GM18498 (cell line): ENCODE measurements at regions not wholly inside any gene's neighbourhood (a gene's known extent, or its start where the extent isn't known, plus 50 kb on each side); places are given as distances from the start of the nearest gene placed in this dataset.
"Not testable (repeated sequence)": the region's sequence is repeated elsewhere in the genome, so short reads cannot be mapped to it uniquely, and the experiment has no call there.

Source experiments
- ATAC-seq: cut with Tn5 transposase; IDR thresholded peaks from one replicate; pipeline ENCODE4 v1.9.1; 2021; ENCODE audit warnings: mild to moderate bottlenecking, moderate library complexity; ENCODE audit not compliant: unreplicated experiment

DNA sequence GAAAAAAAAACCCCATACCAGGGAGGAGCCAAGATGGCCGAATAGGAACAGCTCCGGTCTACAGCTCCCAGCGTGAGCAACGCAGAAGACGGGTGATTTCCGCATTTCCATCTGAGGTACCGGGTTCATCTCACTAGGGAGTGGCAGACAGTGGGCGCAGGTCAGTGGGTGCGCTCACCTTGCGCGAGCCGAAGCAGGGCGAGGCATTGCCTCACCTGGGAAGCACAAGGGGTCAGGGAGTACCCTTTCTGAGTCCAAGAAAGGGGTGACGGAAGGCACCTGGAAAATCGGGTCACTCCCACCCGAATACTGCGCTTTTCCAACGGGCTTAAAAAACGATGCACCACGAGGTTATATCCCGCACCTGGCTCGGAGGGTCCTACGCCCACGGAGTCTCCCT, 1328.6 kb downstream of the GRIK2 start:
- ATAC-seq = not testable (repeated sequence)

DNA sequence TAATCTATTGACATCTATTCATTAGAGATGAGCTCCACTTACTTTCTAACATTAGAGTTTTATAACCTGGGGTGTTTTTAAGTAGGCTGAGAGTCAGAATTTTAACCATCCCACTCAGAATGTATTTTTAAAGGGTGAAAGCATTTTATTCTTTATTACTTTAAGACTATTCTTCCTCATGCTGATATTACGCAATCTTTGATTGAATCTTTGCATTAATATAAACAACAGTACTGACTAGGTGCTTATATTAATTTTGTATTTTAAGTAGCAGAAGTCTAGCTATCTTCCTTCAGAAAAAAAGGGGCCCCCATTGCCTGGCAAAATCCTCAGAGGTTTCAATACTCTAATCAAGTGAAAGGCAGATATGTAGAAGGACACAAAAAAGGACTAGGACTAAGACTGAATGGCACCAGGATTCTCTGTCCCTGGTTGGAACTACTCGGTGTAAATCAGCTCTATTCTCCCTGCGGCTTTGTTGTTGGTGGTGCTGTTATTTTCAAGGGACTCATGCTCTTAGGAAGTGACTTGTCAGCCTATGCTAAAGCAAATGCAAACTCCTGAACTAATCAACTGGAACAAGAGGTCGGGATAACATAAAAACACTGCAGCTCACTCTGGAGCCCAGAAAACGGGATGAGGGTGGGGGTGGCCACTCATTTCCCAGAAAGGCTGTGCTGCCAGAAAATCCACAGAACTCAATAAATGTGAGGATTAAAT, 1324.4 kb downstream of the GRIK2 start:
- no peak for ATAC-seq

DNA sequence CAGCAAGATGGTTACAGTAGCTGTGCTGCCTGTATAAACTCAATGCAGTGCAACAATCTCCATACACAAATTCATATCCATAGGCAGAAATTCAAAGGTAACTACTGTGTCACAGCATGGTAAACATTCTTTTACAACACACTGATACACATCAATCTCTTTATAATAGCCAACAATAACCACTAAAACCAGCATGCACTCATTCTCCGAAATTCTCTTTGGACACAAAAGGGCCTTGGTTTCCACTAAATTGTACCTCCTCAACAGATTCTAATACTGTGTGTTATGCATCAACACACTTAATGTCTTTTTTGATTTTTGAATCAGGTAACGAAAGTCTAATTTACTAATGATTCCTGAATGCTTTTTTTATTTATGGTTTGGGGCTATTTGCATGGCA, 1323.7 kb downstream of the GRIK2 start:
- ATAC-seq = no peak

DNA sequence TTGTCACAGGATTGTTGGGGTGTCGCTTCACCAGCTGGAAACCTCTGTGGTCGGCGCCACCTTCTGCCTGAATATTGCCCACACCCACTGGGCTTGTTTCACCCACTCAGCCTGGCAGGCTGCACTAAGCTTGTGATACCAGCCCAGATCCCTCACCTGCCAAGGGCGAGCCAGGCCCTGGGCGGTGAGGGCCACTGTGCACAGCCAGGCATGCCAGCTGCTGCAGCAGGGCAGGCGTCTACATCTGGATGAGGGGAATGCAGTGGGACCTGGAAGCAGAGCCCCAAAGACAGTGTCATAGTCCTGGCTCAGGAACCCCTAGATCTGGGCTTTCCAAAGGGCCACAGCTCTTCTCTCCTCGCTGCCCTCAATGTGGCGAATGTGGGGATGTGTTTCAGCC, 1307.5 kb downstream of the GRIK2 start:
- ATAC-seq = no peak

DNA sequence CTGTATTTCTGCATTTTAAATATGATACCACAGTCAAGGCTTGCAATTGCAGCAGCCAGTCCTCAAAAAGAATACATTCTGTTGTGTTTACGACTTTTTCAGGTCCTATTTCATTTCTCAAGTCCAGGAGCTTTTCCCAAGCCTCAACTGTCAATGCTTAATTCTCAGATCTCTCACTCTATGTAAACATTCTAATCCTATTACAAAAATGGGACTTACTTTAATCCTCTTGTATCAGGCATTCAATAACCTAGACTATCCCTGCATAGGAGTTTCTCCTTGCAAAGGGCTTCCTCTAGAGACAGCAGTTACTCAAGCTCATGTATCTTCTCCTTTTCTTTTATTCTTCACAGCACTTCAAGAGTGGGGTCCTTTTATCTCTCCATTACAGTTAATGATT, 1293.0 kb downstream of the GRIK2 start:
- ATAC-seq = no peak

DNA sequence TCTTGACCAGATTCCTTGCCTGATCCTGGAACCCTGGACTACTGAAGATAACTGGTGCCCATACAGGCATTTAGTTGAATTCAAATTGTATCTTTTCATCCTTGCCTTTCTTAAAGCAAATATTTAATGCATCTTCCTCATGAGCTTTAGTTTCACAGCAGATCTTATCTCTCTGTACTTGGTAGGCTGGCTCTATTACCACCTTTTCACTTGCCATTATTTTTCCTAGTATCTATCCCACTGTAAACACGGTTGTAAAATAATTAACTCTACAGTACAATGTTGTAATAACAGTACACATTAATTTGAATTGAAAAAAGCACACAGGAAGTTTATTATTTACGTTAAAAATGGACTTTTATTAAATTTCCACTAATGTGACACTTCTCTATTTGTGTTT, 1286.9 kb downstream of the GRIK2 start:
- no peak for ATAC-seq

DNA sequence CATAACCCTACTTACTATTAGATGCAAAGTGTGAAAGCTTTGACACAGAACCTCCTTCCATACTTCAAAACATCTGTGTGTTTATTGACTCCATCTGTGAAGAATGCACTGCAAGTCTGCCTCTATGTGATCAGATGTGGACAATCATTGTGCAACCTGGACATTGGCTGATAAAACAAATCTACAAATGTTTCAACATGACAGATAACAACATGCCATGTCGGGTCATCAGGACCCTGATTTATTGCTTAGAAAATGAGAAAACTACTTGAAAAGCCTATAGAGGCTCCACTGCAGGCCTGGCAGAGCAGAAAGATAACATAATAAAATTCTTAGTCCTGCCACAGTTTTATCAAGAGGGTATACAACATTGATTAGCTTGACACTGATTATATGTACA, 1286.4 kb downstream of the GRIK2 start:
- no peak for ATAC-seq

DNA sequence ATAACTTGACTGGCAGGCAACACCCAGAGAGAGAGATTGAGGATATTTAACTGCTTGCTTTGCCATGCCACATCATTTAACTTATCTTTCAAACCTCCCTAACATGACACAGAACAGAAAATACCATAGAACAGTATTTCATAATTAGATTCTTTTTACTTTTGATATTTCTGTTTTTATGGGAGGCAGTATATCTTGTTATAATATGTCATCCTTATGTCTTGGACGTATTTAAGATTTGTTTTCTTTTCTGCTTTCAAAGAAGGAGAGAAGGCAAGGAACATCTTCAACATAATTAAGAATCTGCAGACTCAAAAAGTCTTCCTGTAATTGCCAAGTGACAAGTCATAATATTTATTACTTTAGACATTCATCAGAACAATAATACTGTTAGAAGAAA, 1283.7 kb downstream of the GRIK2 start:
- no peak for ATAC-seq

DNA sequence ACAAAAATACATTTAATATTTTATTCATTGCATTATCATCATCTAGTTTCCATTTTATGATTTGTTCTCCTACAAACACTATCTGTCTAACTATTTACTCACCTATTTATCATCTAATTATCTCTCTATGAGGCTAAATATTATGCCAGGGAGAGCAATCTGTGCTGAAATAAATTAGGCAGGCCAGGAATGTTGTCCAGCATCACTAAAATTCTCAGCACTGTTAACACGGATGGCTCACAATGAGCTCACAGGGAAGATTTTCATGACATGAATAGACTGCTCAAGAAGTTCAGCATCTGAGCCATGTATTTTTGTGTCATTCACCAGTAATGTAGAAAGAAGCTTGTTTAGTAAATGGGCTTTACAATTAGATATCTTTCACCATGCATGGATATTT, 1277.2 kb downstream of the GRIK2 start:
- no peak for ATAC-seq

DNA sequence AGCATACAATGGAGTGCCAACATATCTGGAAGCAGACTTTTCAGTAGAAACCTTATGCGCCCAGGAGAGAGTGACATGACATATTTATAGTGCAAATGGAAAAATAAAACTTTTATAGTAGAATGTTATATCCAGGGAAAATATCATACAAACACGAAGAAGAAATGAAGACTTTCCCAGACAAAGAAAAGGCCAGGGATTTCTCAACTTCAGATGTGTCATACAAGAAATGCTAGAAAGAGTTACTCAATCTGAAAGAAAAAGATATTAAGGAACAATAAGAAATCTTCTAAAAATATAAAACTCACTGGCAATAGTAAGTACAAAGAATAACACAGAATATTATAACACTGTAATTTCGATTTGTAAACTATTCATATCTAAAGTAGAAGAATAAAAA, 1269.3 kb downstream of the GRIK2 start:
- ATAC-seq = no peak

DNA sequence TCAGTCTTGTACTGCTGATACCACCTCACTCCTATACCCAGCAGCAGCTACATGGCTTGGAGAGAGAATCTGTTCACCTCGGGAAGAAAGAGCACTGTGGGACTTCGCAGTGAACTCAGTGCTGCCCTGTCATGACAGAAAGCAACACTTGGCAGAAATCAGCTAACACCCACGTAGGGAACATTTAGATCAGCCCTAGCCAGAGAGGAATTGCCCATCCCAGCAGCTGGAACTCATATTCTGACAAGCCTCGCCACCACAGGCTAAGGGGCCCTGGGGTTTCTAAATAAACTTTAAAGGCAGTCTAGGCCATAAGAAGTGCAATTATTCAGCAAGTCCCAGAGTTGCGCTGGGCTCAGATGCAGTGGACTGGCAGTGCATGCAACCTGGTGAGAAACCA, 1266.8 kb downstream of the GRIK2 start:
- no peak for ATAC-seq

DNA sequence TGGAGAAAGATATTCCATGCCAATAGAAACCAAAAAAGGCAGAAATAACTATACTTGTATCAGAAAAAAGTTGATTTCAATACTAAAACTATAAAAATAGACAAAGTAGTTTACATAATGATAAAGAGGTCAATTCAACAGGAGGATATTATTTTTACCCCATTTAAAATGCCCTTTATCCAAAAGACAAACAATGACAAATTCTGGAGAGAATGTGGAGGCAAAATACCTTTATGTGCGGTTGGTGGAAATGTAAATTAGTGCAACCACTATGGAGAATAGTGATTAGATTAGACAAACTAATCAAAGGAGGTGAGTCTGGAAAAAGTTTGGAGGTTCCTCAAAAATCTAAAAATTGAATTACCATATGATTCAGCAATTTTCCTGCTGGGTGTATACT, 1262.3 kb downstream of the GRIK2 start:
- ATAC-seq = no peak

DNA sequence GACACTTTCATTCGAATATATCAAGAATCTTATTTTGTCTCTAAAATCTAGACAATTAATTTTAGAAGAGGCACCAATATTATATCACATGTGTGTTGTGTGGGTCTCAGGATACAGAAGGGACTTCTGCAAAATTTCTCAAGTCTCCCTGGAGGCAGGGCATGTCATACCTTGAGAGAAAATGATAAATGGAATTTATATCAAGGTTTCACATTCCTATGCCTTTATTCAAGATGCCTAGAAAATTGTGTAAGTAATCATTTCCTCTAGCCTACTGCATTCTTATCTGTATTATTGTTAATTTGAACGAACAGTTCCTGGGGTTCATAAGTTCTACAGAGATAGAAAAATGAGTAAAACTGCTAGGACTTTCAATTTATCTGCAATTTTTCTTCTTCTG, 1247.9 kb downstream of the GRIK2 start:
- no peak for ATAC-seq

DNA sequence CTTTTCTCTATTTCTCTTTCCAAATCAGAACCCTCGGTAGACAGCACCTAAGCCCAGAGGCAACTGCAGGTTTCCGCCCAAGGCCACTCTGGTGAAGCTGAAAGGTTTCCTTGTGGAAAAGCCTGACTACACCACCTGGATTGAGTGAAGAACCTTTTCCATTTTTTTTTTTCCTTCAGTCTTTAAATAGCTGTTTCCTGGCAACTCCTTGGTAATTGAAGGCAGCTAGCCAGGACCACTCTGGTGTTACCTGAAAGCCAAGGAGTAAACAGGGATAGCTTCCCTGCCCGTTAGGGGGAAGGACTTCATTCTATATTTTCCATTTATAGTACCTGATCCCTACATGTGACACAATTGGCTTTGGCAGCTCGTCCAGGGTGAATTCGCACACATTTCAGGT, 1238.4 kb downstream of the GRIK2 start:
- no peak for ATAC-seq

DNA sequence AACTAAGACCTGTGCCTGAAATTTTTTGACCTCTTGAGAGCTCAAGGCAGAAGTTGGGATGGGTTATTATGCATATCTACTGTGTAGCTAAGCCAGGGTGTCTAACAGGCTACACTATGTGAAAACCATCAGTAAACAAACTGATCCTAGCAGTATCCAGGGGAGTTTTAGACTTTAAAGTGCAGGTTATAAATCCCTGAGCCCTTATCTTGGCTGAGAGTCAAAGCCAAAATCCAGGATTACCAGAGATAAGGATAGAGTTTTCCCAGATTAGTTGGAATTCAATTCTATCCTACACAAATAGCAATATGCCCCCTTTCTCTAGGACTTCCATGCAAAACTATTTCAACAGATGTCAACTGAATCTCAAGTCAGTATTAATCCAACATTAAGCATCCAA, 1229.7 kb downstream of the GRIK2 start:
- no peak for ATAC-seq

DNA sequence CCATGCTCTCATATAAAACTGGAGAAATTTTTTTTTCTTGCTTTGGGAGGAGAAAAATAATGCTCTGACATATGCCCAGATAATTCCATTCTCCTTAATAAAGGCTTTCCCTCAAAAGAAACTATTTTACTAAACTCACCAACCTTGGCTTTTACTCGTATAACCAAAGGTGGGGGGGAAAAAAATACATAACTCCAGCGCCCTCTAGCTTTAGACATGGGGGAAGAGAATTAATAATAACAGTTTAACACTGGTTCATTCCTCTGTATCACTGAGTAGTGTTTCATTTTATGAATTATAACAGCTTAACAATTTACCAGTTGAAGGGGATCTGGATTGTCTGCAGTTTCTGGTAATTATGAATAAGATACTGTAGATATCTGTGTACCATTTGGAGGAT, 1226.1 kb downstream of the GRIK2 start:
- no peak for ATAC-seq

DNA sequence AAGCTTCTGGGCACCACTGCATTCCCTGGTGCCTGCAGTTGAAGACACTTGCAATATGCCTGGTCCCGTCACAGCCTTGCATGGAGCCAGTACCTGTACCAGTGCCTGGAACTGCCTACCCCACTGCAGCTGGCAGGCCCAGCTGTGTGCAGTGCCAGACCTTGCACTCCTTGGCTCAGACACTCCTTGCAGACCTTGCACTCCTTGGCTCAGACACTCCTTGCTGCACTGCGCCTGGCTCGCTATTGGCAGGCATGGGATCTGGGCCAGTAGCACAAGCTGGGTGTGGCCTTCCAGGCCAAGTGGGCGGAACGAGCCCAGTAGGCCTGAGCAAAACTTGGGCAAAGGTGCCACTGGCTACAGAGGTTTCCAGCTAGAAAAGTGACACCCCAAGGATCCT, 1189.1 kb downstream of the GRIK2 start:
- no peak for ATAC-seq

DNA sequence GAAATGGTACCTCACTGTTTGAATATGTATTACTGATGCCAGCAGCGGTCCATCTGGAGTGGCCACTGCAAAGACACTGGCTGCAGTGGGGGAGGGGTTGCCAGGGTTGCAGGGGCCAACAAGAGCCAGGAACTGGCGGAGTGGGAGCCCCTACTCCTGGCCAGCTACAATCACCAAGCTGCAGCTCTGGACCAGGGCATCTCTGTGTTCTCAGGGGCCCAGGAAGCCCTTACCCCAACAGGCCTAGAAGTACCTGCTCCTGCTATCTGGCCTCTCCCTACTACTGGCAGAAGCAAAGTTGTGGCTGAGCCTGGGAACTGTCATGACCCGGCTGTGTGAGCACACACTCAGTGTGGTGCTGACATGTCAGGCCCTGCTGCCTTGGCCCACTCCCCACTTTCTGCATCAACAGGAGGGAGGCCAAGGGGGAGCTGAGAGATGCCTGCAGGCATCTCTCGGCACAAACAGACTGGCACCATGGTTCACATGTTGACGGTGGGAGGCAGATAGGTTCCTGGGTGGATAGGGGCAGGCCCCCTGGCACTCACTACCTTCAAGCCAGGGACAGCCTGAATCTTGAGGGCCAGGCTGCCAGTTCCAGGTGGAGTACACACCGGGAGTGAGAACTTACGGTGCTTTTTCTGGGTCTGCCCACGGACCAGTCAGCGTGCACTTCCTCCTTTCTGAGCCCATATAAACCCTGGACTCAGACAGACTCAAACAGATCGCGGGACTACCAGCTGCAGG, 1188.0 kb downstream of the GRIK2 start:
- no peak for ATAC-seq

DNA sequence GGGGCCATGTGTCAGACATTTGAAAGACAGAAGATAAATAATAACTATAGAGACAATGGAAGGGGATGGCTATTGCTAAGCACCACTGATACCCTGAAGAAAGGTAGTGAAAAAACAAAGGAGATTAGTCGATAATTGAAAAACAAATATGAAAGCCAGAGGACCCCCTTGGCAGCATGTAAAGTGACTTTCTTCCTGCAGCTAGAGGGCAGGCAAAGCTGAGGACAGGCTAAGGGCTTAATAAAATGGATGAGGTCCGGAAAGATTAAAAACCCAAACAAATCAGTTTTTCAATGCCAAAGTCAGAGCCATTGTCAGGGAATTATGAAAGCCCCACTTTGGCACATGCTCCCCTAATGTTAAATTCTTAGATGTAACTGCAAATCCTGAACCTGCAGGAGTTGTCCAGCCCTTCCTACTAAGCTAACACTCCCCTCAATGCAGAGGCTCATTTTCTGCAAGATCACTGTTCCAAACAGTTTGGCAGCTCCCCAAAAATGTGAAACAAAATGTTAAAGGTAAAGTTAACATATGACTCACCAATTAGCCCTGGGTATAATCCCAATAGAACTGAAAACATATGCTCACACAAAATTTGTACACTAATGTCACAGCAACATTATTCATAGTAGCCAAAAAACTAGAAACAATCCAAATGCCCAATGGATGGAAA, 1177.9 kb downstream of the GRIK2 start:
- no peak for ATAC-seq

DNA sequence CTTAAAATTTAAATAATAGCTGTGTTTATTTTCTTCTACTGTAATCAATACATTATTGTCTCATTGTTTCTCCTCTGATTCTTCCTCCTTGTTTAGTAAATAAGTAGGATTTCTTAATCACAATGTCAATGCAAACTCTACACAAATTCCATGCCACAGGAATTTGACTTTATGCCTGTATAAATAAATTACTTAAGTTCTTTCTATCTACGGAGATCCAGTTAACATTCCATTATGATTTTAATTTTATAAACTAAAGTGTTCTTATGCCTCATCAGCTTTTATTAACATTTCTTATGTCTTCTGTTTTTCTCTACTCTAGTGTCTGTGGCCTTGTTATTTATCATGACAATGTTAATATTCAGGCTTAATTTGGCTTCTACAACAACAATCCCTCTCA, 1169.2 kb downstream of the GRIK2 start:
- no peak for ATAC-seq

DNA sequence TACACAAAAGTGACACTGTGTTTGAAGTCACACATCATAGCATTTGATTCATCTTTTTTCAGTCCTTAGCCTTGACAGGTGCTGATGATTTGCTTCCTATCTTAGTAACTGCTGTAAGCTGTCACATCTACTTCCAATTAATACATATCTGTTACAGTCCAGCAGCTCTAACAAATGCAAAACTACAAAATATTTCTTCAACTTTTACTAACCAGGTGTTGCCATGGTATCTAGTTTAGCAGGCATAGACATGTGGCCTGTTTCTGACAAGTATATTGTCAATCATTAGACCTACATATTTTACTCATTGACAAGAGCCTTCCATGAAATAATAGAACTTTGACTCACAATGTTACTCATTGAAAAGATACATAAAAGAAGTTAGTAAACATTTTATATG, 1159.7 kb downstream of the GRIK2 start:
- no peak for ATAC-seq

DNA sequence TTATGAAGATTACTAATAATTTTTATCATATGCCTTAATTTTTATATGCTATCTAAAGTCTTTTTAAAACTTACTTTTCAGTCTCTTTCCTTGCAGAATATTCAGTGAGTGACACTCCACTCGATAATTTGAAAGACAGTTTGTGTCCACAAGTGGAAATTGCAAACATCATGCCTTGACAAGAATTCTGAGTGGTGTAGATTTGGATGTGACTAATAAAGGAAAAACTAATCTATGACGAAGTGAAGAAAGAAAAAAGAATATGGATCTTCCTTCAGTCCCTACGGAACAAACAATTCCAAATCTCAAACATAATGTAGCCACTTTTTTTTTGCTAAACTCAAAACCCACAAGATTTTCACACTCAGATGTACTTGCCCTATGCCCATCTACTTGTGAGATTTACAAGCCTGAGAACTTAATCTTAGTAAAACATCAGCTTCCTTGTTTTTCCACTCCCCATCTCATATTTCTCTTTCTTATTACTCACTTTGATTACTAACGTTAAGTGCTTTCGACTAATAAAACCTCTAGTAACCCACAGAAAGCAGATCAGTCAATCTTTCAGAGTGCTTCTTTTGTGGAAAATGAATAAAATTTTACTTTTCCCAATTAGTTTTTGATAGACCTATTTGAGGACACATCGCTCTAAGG, 1155.8 kb downstream of the GRIK2 start:
- ATAC-seq = no peak
